ENCODE measurements at regions not wholly inside any gene's neighbourhood (a gene's known extent, or its start where the extent isn't known, plus 50 kb on each side); places are given as distances from the start of the nearest gene placed in this dataset.
"Not testable (repeated sequence)": the region's sequence is repeated elsewhere in the genome, so short reads cannot be mapped to it uniquely, and the experiment has no call there.

DNA sequence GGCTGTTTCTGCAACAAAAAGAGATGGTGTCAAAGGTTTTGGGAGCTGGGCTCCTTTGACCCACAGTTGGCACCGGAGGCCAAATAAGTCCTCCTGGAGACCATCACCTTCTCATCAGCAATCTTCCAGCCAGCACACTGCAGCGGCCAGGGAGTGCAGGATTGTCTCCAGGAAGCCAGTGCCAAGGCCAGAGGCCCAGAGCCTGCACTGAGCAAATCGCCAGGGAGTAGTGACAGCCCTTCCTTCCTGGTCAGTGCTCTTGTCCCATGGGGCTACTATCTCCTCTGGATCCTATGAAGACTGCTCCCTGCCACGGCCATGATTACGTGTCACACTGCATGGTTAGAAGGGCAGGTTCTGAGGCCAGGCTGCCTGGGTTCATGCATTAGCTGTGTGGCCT lies 134.3 kb upstream of the CRHR1 start:
- no peak for DNase-seq

GRCh38 chr17:45650561-45650960 lies 133.6 kb upstream of the CRHR1 start:
- no peak for DNase-seq

DNA sequence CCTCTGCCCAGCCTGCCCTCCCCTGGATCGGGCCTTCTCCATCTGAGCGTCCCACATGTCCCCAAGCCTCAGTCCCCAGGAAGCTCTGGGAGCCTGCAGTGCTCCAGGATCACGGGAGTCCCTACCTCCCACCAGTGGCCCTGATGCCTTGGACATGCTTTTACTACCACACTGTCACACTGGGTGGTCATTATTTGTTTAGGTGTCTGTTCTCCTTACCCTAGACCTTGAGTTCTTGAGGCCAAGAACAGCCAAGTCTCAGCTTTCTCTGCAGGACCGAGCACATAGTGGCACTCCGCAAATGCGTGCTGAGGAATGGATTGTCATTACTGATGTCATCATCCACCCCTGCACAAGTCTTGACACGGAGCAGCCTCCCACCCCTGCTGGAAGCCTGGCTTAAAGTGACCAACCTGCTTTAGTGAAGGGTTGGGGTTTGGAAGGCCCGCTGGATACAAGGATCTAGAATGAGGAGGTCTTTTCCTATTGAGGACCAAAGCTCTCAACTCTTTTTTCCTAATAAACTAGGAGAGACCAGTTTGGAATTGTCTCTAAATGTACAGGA lies 132.9 kb upstream of the CRHR1 start:
- DNase-seq = no peak

- no peak for DNase-seq
Observed at GRCh38 chr17:45653616-45654015, 130.5 kb upstream of the CRHR1 start.

DNA sequence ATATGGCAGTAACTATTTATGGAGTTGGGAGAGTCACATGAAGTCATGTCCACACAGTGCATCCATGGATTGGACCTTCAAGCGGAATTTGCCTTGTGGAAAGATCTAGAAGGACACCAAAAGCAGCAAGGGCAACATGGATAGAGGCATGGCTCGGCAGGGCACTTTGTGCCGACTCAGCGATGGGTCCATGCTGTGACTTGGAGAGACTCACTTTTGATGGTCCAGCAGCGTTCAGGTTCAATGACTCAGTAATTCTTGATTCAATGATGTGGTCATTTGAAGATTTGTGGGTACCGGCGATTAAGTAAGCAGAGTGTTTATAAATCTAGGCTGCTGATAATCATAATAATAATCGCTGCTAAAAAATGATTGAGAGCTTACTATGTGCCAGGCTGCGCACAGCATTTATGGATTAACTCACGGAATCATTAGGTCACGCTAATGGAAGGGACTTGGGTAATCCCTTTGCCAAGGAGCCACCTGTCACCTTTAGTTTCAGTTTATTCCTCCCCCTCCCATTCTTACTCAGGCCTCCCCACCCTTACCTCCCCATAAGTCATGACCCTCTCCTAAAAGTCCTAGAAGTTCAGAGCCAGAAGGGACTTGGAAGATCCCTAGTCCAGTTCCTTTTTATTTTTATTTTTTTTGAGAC lies 127.5 kb upstream of the CRHR1 start:
- DNase-seq = no peak

GRCh38 chr17:45660474-45660873 lies 123.6 kb upstream of the CRHR1 start:
- no peak for DNase-seq

DNA sequence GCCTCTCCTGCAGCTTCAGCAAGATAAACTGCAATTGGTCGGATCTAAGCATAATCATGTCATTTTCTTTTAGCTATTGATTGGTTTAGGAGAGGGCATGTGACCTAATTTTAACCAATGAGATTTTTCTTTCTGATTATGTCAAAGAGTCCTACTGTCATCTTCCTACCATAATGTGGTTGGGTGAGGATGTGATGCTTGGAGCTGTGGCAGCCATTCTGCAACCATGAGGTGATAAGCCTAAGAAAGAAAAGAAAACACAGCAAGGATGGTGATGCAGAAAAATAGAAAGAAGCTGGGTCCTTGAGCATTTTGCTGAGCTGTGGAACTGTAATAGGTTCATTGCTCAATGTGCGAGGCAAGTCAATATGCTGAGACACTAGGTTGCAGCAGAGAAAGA lies 121.7 kb upstream of the CRHR1 start:
- no peak for DNase-seq

GRCh38 chr17:45663772-45664171 lies 120.3 kb upstream of the CRHR1 start:
- no peak for DNase-seq

DNA sequence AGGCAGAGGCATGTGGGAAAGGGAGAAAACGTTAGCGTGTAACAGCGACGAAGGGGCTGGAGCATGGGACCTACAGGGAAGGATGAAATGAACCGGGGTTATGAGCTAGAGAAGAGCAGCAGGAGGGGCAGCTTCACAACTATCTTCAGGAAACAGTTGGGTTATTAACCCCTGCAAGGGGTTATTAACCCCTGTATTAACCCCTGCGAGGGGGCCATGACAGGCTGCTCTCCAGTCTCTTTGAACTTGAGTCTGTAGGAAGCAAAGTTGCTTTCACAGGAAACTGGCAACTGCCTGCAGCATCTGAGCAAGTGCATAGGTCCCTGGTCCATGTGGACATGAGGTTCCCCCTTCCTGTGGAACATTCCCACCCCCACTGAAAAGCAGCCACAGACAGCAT lies 119.2 kb upstream of the CRHR1 start:
- DNase-seq = no peak

DNA sequence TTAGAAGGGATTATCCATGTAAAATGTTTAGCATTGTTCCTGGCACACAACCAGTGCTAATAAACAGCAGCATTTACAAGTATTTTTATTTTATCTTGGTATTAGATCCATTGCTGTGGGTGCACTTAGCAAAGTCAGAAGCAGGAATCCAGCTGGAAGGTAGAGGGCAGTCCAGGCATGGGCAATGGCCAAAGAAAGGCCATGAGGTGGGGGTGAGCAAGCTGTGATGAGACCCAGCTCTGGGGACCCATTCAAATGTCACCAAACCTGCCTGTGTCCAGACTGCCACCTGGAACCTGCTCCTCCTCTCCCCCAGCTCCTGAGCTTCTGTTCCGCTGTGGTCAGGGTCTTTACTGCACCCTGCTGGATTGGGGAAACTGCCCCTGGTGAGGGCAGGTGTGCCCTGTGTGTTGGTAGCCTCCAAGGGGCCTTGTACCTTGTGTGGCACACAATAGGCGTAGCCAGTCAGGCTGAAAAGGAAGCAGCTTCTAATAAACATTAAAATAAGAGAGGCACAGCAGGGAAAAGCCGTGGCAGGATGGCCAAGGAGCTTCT lies 118.0 kb upstream of the CRHR1 start:
- DNase-seq = no peak

GRCh38 chr17:45666641-45667040 lies 117.5 kb upstream of the CRHR1 start:
- DNase-seq = no peak

DNA sequence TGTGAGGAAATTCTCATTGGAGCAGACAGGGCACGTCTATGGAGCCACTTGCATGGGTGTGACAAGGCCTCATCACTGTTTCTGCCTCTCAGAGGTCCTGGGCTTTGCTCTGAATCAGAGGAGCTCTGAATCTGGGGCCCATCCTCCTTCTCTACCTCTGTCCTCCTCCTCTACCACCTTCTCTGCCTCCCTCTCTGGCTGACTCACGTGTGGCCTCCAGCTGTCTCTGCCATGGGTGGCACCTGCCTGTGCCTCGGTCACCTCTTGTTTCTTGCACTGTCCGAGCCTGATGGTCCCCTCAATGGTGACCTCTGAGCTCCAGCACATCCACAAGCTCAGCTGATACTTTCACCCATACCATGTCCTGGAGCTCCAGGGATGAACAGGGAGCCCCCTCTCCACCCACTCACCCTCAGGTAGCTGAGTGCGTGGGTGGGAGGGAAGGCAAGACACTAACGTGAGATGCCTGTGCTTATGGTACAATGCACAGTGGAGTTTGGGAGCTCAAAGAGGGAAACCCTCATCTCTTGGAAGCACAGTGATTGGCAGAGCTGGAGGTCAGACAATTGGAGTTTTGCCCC lies 116.4 kb upstream of the CRHR1 start:
- DNase-seq = no peak

DNA sequence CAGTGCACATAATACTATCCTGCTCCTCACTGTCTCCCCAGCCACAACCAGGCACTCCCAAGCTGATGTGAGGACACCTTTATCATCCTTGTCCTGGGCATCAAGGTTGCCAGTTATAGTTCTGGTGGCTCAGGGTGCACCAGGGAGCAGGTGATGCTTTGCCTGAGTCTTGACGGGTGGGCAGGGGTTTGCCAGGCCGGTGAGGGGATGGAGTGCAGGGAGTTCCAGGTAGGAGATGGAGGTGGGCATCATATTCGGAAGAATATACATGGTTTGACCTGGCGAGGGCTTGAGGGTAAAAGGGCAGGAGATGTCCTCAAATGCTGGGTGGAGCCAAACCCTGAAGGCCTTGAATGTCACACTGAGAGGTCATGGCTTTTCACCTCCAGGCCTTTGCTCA lies 115.8 kb upstream of the CRHR1 start:
- no peak for DNase-seq

GRCh38 chr17:45672301-45672700 lies 111.8 kb upstream of the CRHR1 start:
- DNase-seq = no peak

GRCh38 chr17:45672792-45673191 lies 111.3 kb upstream of the CRHR1 start:
- no peak for DNase-seq

GRCh38 chr17:45673759-45674158 lies 110.4 kb upstream of the CRHR1 start:
- DNase-seq = not testable (repeated sequence)

- DNase-seq = no peak
Observed at GRCh38 chr17:45675012-45675411, 109.1 kb upstream of the CRHR1 start.

GRCh38 chr17:45675892-45676291 lies 108.2 kb upstream of the CRHR1 start:
- no peak for DNase-seq

- no peak for DNase-seq
Observed at GRCh38 chr17:45676695-45677094, 107.4 kb upstream of the CRHR1 start.

DNA sequence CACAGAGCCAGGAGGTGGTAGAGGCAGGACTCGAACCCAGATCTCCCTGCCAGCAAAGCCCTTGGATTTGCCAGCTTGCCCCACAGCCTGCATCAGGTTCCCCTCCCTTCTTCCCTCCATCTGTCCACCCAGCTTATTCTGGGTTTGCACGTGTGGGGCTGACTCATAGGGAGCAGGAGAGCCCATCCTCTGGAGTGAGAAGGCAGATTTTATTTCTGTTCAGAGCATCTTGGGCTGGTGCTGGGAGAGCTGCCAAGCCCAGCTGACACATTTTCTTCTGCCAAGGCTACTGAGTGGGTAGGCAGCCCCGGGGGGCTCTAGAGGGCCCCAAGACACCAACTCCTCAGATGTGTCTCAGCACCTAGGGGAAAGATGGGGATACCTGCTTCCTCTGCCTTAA lies 106.3 kb upstream of the CRHR1 start:
- no peak for DNase-seq

GRCh38 chr17:45679426-45679825 lies 104.7 kb upstream of the CRHR1 start:
- DNase-seq = no peak

GRCh38 chr17:45680360-45680759 lies 103.8 kb upstream of the CRHR1 start:
- no peak for DNase-seq

DNA sequence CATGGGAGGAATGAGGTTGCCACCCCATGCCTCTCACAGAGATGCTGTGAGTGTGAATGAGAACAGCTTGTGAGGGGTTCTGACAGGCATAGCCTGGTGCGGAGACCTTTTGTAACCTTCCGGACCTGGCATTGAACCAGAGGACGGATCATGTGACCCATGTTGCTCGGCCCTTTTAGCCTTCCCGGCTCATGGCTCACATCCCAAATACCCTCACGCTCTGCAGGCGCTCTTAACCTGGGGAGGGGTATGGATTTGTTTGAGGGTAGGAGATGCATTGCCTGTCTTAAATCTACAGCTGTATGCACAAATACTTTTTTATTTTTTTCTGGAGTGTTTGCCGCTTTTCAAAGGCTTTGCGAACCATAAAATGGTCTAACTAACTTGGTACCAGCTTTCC lies 102.4 kb upstream of the CRHR1 start:
- DNase-seq = no peak

GRCh38 chr17:45686250-45686649 lies 97.9 kb upstream of the CRHR1 start:
- DNase-seq = no peak
